MM.1S (cell line): ENCODE measurements at regions not wholly inside any gene's neighbourhood (a gene's known extent, or its start where the extent isn't known, plus 50 kb on each side); places are given as distances from the start of the nearest gene placed in this dataset.

Experiments
- DNase-seq: peaks from one replicate; pipeline ENCODE4 v3.0.0-alpha.2; 2015
- H2AFZ ChIP-seq: fragments of 300-600 bp; sonication (generic); 2 replicates; pipeline ENCODE4 v1.6.0; 2016; ENCODE audit warnings: antibody characterized with exemption, low read length
- H3F3A ChIP-seq: fragments of 300-600 bp; sonication (generic); 2 replicates; pipeline ENCODE4 v1.6.1; 2016; ENCODE audit warnings: mild to moderate bottlenecking, antibody characterized with exemption, low read length, moderate library complexity, mixed read lengths; ENCODE audit not compliant: insufficient read depth
- H3K27ac ChIP-seq: fragments of 300-600 bp; sonication (generic); 2 replicates; pipeline ENCODE4 v1.5.1; 2016; ENCODE audit warnings: mild to moderate bottlenecking, low read length
- H3K27me3 ChIP-seq: fragments of 300-600 bp; sonication (generic); replicated peaks from 2 replicates; pipeline ENCODE4 v1.6.0; 2016; ENCODE audit warnings: low read length; ENCODE audit not compliant: insufficient read depth
- H3K36me3 ChIP-seq: fragments of 300-600 bp; sonication (generic); replicated peaks from 2 replicates; pipeline ENCODE4 v1.6.1; 2016; ENCODE audit warnings: mild to moderate bottlenecking, low read length, mixed read lengths; ENCODE audit not compliant: insufficient read depth
- H3K4me1 ChIP-seq: fragments of 300-600 bp; sonication (generic); 2 replicates; pipeline ENCODE4 v1.6.1; 2016; ENCODE audit warnings: low read length, mixed read lengths
- H3K4me2 ChIP-seq: fragments of 300-600 bp; sonication (generic); 2 replicates; pipeline ENCODE4 v1.6.0; 2016; ENCODE audit warnings: low read depth, low read length
- H3K4me3 ChIP-seq: fragments of 300-600 bp; sonication (generic); 2 replicates; pipeline ENCODE4 v1.5.1; 2016; ENCODE audit warnings: low read length, mixed read lengths
- H3K79me2 ChIP-seq: fragments of 300-600 bp; sonication (generic); 2 replicates; pipeline ENCODE4 v1.6.1; 2016; ENCODE audit warnings: mixed run types, low read length, mixed read lengths
- H3K9ac ChIP-seq: fragments of 300-600 bp; sonication (generic); 2 replicates; pipeline ENCODE4 v1.6.1; 2016; ENCODE audit warnings: low read length, mixed read lengths
- H3K9me2 ChIP-seq: fragments of 300-600 bp; sonication (generic); replicated peaks from 2 replicates; pipeline ENCODE4 v1.6.1; 2016; ENCODE audit warnings: mild to moderate bottlenecking, low read length, mixed read lengths; ENCODE audit not compliant: insufficient read depth
- H3K9me3 ChIP-seq: fragments of 300-600 bp; sonication (generic); replicated peaks from 2 replicates; pipeline ENCODE4 v1.6.1; 2016; ENCODE audit warnings: mild to moderate bottlenecking, low read length, mixed read lengths; ENCODE audit not compliant: insufficient read depth
- H4K20me1 ChIP-seq: fragments of 300-600 bp; sonication (generic); 2 replicates; pipeline ENCODE4 v1.6.1; 2016; ENCODE audit warnings: mild to moderate bottlenecking, low read length, moderate library complexity, mixed read lengths; ENCODE audit not compliant: insufficient read depth
- CTCF ChIP-seq: fragments of 300-600 bp; sonication (generic); IDR thresholded peaks from 2 replicates; pipeline ENCODE4 v1.5.1; 2016; ENCODE audit warnings: antibody characterized with exemption, low read length, mixed read lengths
- EZH2 ChIP-seq: fragments of 300-600 bp; sonication (generic); optimal IDR thresholded peaks from 2 replicates; pipeline ENCODE3; 2017; ENCODE audit warnings: low read depth, mild to moderate bottlenecking, antibody characterized with exemption, low read length, mixed read lengths
- EZH2phosphoT487 ChIP-seq: fragments of 300-600 bp; sonication (generic); IDR thresholded peaks from 2 replicates; pipeline ENCODE4 v1.6.1; 2018; ENCODE audit warnings: antibody characterized with exemption, low read length

GRCh38 chr10:111968647-111969046 lies 214.9 kb downstream of the GPAM start:
- H2AFZ ChIP-seq: no peak overlapping the region
- no peaks in the 10 kb centered on the region for H3K36me3 ChIP-seq
- no peaks in the 10 kb centered on the region for H3K4me1 ChIP-seq
- DNase-seq: no peak
- no peak overlapping the region for H3K9ac ChIP-seq
- H3K79me2 ChIP-seq: no peaks in the 10 kb centered on the region
- H3K27me3 ChIP-seq: no peaks in the 10 kb centered on the region
- no peaks in the 10 kb centered on the region for H4K20me1 ChIP-seq
- no peaks in the 10 kb centered on the region for H3F3A ChIP-seq
- no peak overlapping the region for H3K4me2 ChIP-seq
- no peak overlapping the region for H3K4me3 ChIP-seq
- no peak overlapping the region for H3K27ac ChIP-seq
- H3K9me2 ChIP-seq: no peaks in the 10 kb centered on the region
- TF ChIP-seq EZH2 (no peak), CTCF (no peak), EZH2phosphoT487 (no peak)
- no peaks in the 10 kb centered on the region for H3K9me3 ChIP-seq

DNA sequence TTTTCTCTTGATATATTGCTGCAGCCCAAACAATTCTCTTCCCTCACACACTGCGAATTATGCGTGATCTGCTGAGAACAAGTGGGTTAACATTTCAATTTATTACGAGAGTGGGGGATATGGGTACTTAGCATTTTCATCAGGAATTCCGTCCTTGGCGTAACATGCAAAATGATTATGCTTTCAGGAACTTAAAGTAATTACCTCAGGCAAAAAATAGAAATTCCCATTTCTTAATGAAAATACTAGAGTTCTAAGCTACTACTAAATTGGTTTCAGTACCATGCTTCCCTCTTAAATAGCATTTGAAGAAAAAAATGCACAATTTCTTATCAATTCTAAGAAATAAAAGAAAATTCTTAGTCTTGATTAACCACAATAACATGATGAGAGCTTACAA lies 213.5 kb downstream of the GPAM start:
- no peaks in the 10 kb centered on the region for H3K27me3 ChIP-seq
- no peaks in the 10 kb centered on the region for H3K36me3 ChIP-seq
- H3K9me2 ChIP-seq: no peaks in the 10 kb centered on the region
- no peaks in the 10 kb centered on the region for H3F3A ChIP-seq
- no peak overlapping the region for H3K4me2 ChIP-seq
- no peaks in the 10 kb centered on the region for H3K9me3 ChIP-seq
- no peak overlapping the region for H3K4me3 ChIP-seq
- no peak overlapping the region for H3K9ac ChIP-seq
- H3K79me2 ChIP-seq: no peaks in the 10 kb centered on the region
- no peak overlapping the region for H2AFZ ChIP-seq
- no peak for DNase-seq
- TF ChIP-seq EZH2 (no peak), EZH2phosphoT487 (no peak), CTCF (no peak)
- H3K27ac ChIP-seq: no peak overlapping the region
- no peaks in the 10 kb centered on the region for H4K20me1 ChIP-seq
- no peaks in the 10 kb centered on the region for H3K4me1 ChIP-seq

DNA sequence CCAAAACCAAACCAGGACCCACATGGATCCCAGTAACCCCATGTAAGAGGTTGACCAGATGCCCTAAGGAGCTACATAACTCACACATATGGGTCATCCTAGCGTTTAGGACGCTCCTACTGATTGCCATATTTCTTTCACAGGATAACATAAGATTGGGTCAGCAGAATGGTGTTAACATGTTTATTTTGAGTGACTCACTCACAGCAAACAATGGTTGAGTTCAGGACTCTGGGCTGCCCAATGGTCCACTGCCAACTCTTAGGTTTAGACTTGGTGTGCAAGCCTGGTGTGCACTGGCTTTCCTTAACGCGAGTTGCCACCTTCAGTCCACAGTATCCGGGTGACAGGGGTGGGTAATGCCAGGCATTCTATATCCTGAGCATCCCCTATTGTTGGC lies 211.5 kb downstream of the GPAM start:
- H4K20me1 ChIP-seq: no peaks in the 10 kb centered on the region
- DNase-seq: no peak
- H2AFZ ChIP-seq: no peak overlapping the region
- H3K4me2 ChIP-seq: no peak overlapping the region
- no peaks in the 10 kb centered on the region for H3K27me3 ChIP-seq
- H3K9me2 ChIP-seq: no peaks in the 10 kb centered on the region
- TF ChIP-seq CTCF (no peak), EZH2phosphoT487 (no peak)
- H3K9ac ChIP-seq: no peak overlapping the region
- H3K36me3 ChIP-seq: no peaks in the 10 kb centered on the region
- no peak overlapping the region for H3K4me3 ChIP-seq
- no peak overlapping the region for H3K27ac ChIP-seq
- no peaks in the 10 kb centered on the region for H3K9me3 ChIP-seq
- H3K4me1 ChIP-seq: no peaks in the 10 kb centered on the region
- H3K79me2 ChIP-seq: no peaks in the 10 kb centered on the region
- no peaks in the 10 kb centered on the region for H3F3A ChIP-seq
